CD4-positive, alpha-beta T cell (primary cell): ENCODE measurements at regions not wholly inside any gene's neighbourhood (a gene's known extent, or its start where the extent isn't known, plus 50 kb on each side); places are given as distances from the start of the nearest gene placed in this dataset.

Source experiments
- ATAC-seq: fragments of 200-7000 bp; cut with Tn5 transposase; one replicate; pipeline ENCODE4 v1.10.0; 2022; ENCODE audit warnings: mild to moderate bottlenecking; ENCODE audit not compliant: poor library complexity
- CTCF ChIA-PET: fragments of 350-600 bp; sonication (Branson Sonifier 250); formaldehyde crosslinking; loops from one replicate; lab custom pipeline; 2021; ENCODE audit warnings: antibody characterized with exemption, inconsistent platforms; lab: Charles Lee
- POLR2A ChIA-PET: fragments of 350-600 bp; sonication (Branson Sonifier 250); formaldehyde crosslinking; loops from one replicate; lab custom pipeline; 2021; ENCODE audit warnings: antibody characterized with exemption, inconsistent platforms; lab: Charles Lee
- DNase-seq, 14 experiments: peaks; one replicate each; pipeline ENCODE4 v3.0.0-alpha.2; 2013 to 2020; ENCODE audit warnings: mixed read lengths in 2 of 14
- H3K27ac ChIP-seq, 2 donors: one replicate each; pipeline versions ENCODE4 v1.5.1 to v1.7.0; 2013; ENCODE audit warnings: low read length in 2 of 2, low read depth in 1 of 2, mild to moderate bottlenecking in 1 of 2
- H3K27me3 ChIP-seq, 2 experiments: 1 replicate in 1 of 2; 2 replicates in 1 of 2; pipeline versions ENCODE4 v1.6.1 to v1.7.0; 2013; ENCODE audit warnings: low read length in 2 of 2, control low read depth in 1 of 2, mild to moderate bottlenecking in 1 of 2, moderate library complexity in 1 of 2; ENCODE audit not compliant: insufficient read depth in 2 of 2, control insufficient read depth in 1 of 2
- H3K36me3 ChIP-seq: one replicate; pipeline ENCODE4 v1.6.1; 2013; ENCODE audit warnings: low read length, control low read depth; ENCODE audit not compliant: insufficient read depth
- H3K4me1 ChIP-seq: one replicate; pipeline ENCODE4 v1.6.1; 2013; ENCODE audit warnings: low read length, control low read depth; ENCODE audit not compliant: insufficient read depth
- H3K4me3 ChIP-seq: one replicate; pipeline ENCODE4 v1.5.1; 2013; ENCODE audit warnings: mild to moderate bottlenecking, low read length, moderate library complexity
- H3K9me3 ChIP-seq, 2 experiments: 1 replicate in 1 of 2; 2 replicates in 1 of 2; pipeline versions ENCODE4 v1.6.1 to v1.7.0; 2013; ENCODE audit warnings: low read length in 2 of 2, mild to moderate bottlenecking in 2 of 2, control low read depth in 1 of 2, moderate library complexity in 1 of 2; ENCODE audit not compliant: control insufficient read depth in 1 of 2, insufficient read depth in 1 of 2
- H3K27ac Mint-ChIP-seq: one replicate; pipeline ENCODE4 v1.8.0; 2020; ENCODE audit warnings: mixed read lengths
- H3K27me3 Mint-ChIP-seq: one replicate; pipeline ENCODE4 v1.8.0; 2021; ENCODE audit warnings: mixed read lengths
- H3K36me3 Mint-ChIP-seq: one replicate; pipeline ENCODE4 v1.8.0; 2021; ENCODE audit warnings: low read depth, mixed read lengths
- H3K4me1 Mint-ChIP-seq: one replicate; pipeline ENCODE4 v1.8.0; 2021; ENCODE audit warnings: low read depth, mixed read lengths
- H3K4me3 Mint-ChIP-seq: one replicate; pipeline ENCODE4 v1.8.0; 2020; ENCODE audit warnings: mild to moderate bottlenecking, mixed read lengths
- H3K9me3 Mint-ChIP-seq: one replicate; pipeline ENCODE4 v1.8.0; 2020; ENCODE audit warnings: mixed read lengths
- CTCF ChIP-seq: fragments of 200-600 bp; IDR thresholded peaks from one replicate; pipeline ENCODE4 v1.8.0; 2022; ENCODE audit warnings: antibody characterized with exemption, mild to moderate bottlenecking
- intact Hi-C, 2 experiments: fragments of 100-400 bp; cut with DNase I in 1 of 2; cut with micrococcal nuclease in 1 of 2; formaldehyde crosslinking; loops; one replicate each; pipeline versions ENCODE4 v1.15.1 to v1.9.0; 2023 to 2025; cut with DNase I, micrococcal nuclease

GRCh38 chr6:153208706-153209105 lies 77.6 kb upstream of the RGS17 start:
- DNase-seq: no peak
- Histone ChIP-seq H3K27ac (no peak overlapping the region), H3K9me3 (no peaks in the 10 kb centered on the region), H3K4me1 (no peaks in the 10 kb centered on the region), H3K27me3 (no peaks in the 10 kb centered on the region), H3K36me3 (no peaks in the 10 kb centered on the region), H3K4me3 (no peak overlapping the region)
- no peak for TF ChIP-seq CTCF
- intact Hi-C loops: no loop called here
- Mint-ChIP-seq H3K4me3 (no peak overlapping the region), H3K27ac (no peak overlapping the region), H3K36me3 (no peaks in the 10 kb centered on the region), H3K27me3 (no peaks in the 10 kb centered on the region), H3K9me3 (no peaks in the 10 kb centered on the region), H3K4me1 (peaks cover 12% of the 10 kb centered on the region)
- CTCF ChIA-PET: no interaction called here
- no peak for ATAC-seq
- POLR2A ChIA-PET: no interaction called here

- H3K9me3 Mint-ChIP-seq: no peaks in the 10 kb centered on the region
- no peak overlapping the region for H3K27ac Mint-ChIP-seq
- ATAC-seq: no peak
- Histone ChIP-seq H3K9me3 (no peaks in the 10 kb centered on the region), H3K36me3 (no peaks in the 10 kb centered on the region), H3K27ac (no peak overlapping the region), H3K4me1 (no peaks in the 10 kb centered on the region), H3K27me3 (no peaks in the 10 kb centered on the region), H3K4me3 (no peak overlapping the region)
- intact Hi-C loops: no loop called here
- no peak for TF ChIP-seq CTCF
- ChIA-PET CTCF (no interaction called here), POLR2A (no interaction called here)
- H3K27me3 Mint-ChIP-seq: no peaks in the 10 kb centered on the region
- H3K4me3 Mint-ChIP-seq: no peak overlapping the region
- no peaks in the 10 kb centered on the region for H3K36me3 Mint-ChIP-seq
- H3K4me1 Mint-ChIP-seq: peaks cover 12% of the 10 kb centered on the region
- DNase-seq: no peak
Observed at GRCh38 chr6:153207617-153208016, 76.5 kb upstream of the RGS17 start.

- no peaks in the 10 kb centered on the region for H3K4me1 ChIP-seq
- no peak overlapping the region for H3K27ac ChIP-seq
- ChIA-PET POLR2A (no interaction called here), CTCF (no interaction called here)
- TF ChIP-seq CTCF: no peak
- H3K4me3 ChIP-seq: no peak overlapping the region
- intact Hi-C loops: no loop called here
- H3K36me3 ChIP-seq: no peaks in the 10 kb centered on the region
- Mint-ChIP-seq H3K4me1 (peaks cover 12% of the 10 kb centered on the region), H3K4me3 (no peak overlapping the region), H3K9me3 (no peaks in the 10 kb centered on the region), H3K27ac (no peak overlapping the region), H3K36me3 (no peaks in the 10 kb centered on the region), H3K27me3 (no peaks in the 10 kb centered on the region)
- no peaks in the 10 kb centered on the region for H3K27me3 ChIP-seq
- DNase-seq (no peak), ATAC-seq (no peak)
- H3K9me3 ChIP-seq: no peaks in the 10 kb centered on the region
Observed at GRCh38 chr6:153207006-153207405, 75.9 kb upstream of the RGS17 start.
